Activated naive CD8-positive, alpha-beta T cell treated with anti-CD3 and anti-CD28 coated beads for 36 hours (primary cell): ENCODE measurements at regions not wholly inside any gene's neighbourhood (a gene's known extent, or its start where the extent isn't known, plus 50 kb on each side); places are given as distances from the start of the nearest gene placed in this dataset.
"Not testable (repeated sequence)": the region's sequence is repeated elsewhere in the genome, so short reads cannot be mapped to it uniquely, and the experiment has no call there.

Source experiments
- DNase-seq: peaks from one replicate; pipeline ENCODE4 v3.0.0; 2021
- H3K27ac Mint-ChIP-seq: one replicate; pipeline ENCODE4 v1.8.0; 2022; ENCODE audit warnings: mild to moderate bottlenecking, moderate library complexity, mixed read lengths
- H3K27me3 Mint-ChIP-seq: one replicate; pipeline ENCODE4 v1.8.0; 2022; ENCODE audit warnings: mild to moderate bottlenecking, mixed read lengths
- H3K36me3 Mint-ChIP-seq: one replicate; pipeline ENCODE4 v1.8.0; 2021; ENCODE audit warnings: mild to moderate bottlenecking, mixed read lengths
- H3K4me1 Mint-ChIP-seq: one replicate; pipeline ENCODE4 v1.8.0; 2021; ENCODE audit warnings: mixed read lengths
- H3K4me3 Mint-ChIP-seq: one replicate; pipeline ENCODE4 v1.8.0; 2022; ENCODE audit warnings: mild to moderate bottlenecking, moderate library complexity, mixed read lengths
- H3K9me3 Mint-ChIP-seq: one replicate; pipeline ENCODE4 v1.8.0; 2022; ENCODE audit warnings: mixed read lengths

- not testable (repeated sequence) for H3K9me3 Mint-ChIP-seq, H3K27ac Mint-ChIP-seq, DNase-seq, H3K4me1 Mint-ChIP-seq, H3K4me3 Mint-ChIP-seq, H3K36me3 Mint-ChIP-seq, H3K27me3 Mint-ChIP-seq
These were observed 63.3 kb upstream of the NIPBL start for GRCh38 chr5:36813249-36813648.

- Mint-ChIP-seq H3K36me3 (no peaks in the 10 kb centered on the region), H3K4me3 (no peak overlapping the region), H3K27ac (no peak overlapping the region), H3K4me1 (no peaks in the 10 kb centered on the region), H3K27me3 (peaks cover 6% of the 10 kb centered on the region), H3K9me3 (no peaks in the 10 kb centered on the region)
- no peak for DNase-seq
These were observed 60.7 kb upstream of the NIPBL start for GRCh38 chr5:36815871-36816270.

GRCh38 chr5:36820900-36821299 lies 55.7 kb upstream of the NIPBL start:
- H3K4me3 Mint-ChIP-seq, result no peak overlapping the region
- H3K36me3 Mint-ChIP-seq, result no peaks in the 10 kb centered on the region
- no peaks in the 10 kb centered on the region for H3K9me3 Mint-ChIP-seq
- H3K27me3 Mint-ChIP-seq, result peaks cover 18% of the 10 kb centered on the region
- DNase-seq, result no peak
- no peak overlapping the region for H3K27ac Mint-ChIP-seq
- H3K4me1 Mint-ChIP-seq, result no peaks in the 10 kb centered on the region

GRCh38 chr5:36826694-36827093 lies 49.9 kb upstream of the NIPBL start:
- no peak for DNase-seq
- Mint-ChIP-seq H3K4me1 (no peaks in the 10 kb centered on the region), H3K9me3 (no peaks in the 10 kb centered on the region), H3K27ac (no peak overlapping the region), H3K36me3 (no peaks in the 10 kb centered on the region), H3K4me3 (no peak overlapping the region), H3K27me3 (peaks cover 28% of the 10 kb centered on the region)
